Neuronal stem cell (in vitro differentiated cells): ENCODE measurements at regions not wholly inside any gene's neighbourhood (a gene's known extent, or its start where the extent isn't known, plus 50 kb on each side); places are given as distances from the start of the nearest gene placed in this dataset.

Source experiments
- DNase-seq: peaks from one replicate; pipeline ENCODE4 v3.0.0-alpha.2; 2013; ENCODE audit warnings: low spot score
- H2AFZ ChIP-seq: one replicate; pipeline ENCODE4 v1.6.1; 2013; ENCODE audit warnings: mild to moderate bottlenecking, low read length, inconsistent platforms
- H2AK5ac ChIP-seq: 2 replicates; pipeline ENCODE4 v1.6.1; 2013; ENCODE audit warnings: low read depth, mild to moderate bottlenecking, inconsistent platforms, low read length, moderate library complexity, mixed read lengths
- H2BK120ac ChIP-seq: 2 replicates; pipeline ENCODE4 v1.6.1; 2013; ENCODE audit warnings: low read depth, mild to moderate bottlenecking, inconsistent platforms, low read length, moderate library complexity, mixed read lengths
- H2BK12ac ChIP-seq: one replicate; pipeline ENCODE4 v1.6.1; 2013; ENCODE audit warnings: low read length, inconsistent platforms
- H2BK15ac ChIP-seq: 2 replicates; pipeline ENCODE4 v1.6.1; 2013; ENCODE audit warnings: mild to moderate bottlenecking, low read length, inconsistent platforms, mixed read lengths
- H2BK5ac ChIP-seq: one replicate; pipeline ENCODE4 v1.6.1; 2013; ENCODE audit warnings: inconsistent platforms, mild to moderate bottlenecking, low read length, moderate library complexity
- H3K14ac ChIP-seq: one replicate; pipeline ENCODE4 v1.6.1; 2013; ENCODE audit warnings: low read length, inconsistent platforms
- H3K18ac ChIP-seq: 2 replicates; pipeline ENCODE4 v1.6.1; 2013; ENCODE audit warnings: low read length, inconsistent platforms
- H3K23ac ChIP-seq: 2 replicates; pipeline ENCODE4 v1.6.1; 2013; ENCODE audit warnings: low read depth, mild to moderate bottlenecking, mixed read lengths, low read length, inconsistent platforms; ENCODE audit not compliant: poor library complexity
- H3K27ac ChIP-seq: replicated peaks from 3 replicates; pipeline ENCODE4 v1.5.1; 2013; ENCODE audit warnings: low read length, inconsistent platforms
- H3K27me3 ChIP-seq, 3 experiments: 2 replicates each; pipeline ENCODE4 v1.6.1; 2013; ENCODE audit warnings: low read length in 3 of 3, mild to moderate bottlenecking in 2 of 3, inconsistent platforms in 1 of 3, low read depth in 1 of 3, mixed read lengths in 1 of 3, moderate library complexity in 1 of 3; ENCODE audit not compliant: control insufficient read depth in 3 of 3, insufficient read depth in 3 of 3
- H3K36me3 ChIP-seq, 2 donors: replicated peaks in 1 of 2; 2 replicates each; pipeline ENCODE4 v1.6.1; 2013; ENCODE audit warnings: low read length in 2 of 2; ENCODE audit not compliant: control insufficient read depth in 2 of 2, insufficient read depth in 2 of 2
- H3K4ac ChIP-seq: 2 replicates; pipeline ENCODE4 v1.6.1; 2013; ENCODE audit warnings: inconsistent platforms, mild to moderate bottlenecking, low read length, moderate library complexity
- H3K4me1 ChIP-seq, 2 donors: 1 replicate in 1 of 2; 2 replicates in 1 of 2; pipeline ENCODE4 v1.6.1; 2013; ENCODE audit warnings: low read length in 2 of 2, low read depth in 1 of 2; ENCODE audit not compliant: control insufficient read depth in 2 of 2, insufficient read depth in 1 of 2
- H3K4me2 ChIP-seq: one replicate; pipeline ENCODE4 v1.6.1; 2013; ENCODE audit warnings: mild to moderate bottlenecking, low read length, inconsistent platforms; ENCODE audit not compliant: insufficient read depth, poor library complexity, severe bottlenecking
- H3K4me3 ChIP-seq, 2 donors: 2 replicates each; pipeline ENCODE4 v1.5.1; 2013; ENCODE audit warnings: low read length in 2 of 2, mild to moderate bottlenecking in 2 of 2, inconsistent platforms in 1 of 2, moderate library complexity in 1 of 2
- H3K79me1 ChIP-seq: one replicate; pipeline ENCODE4 v1.6.1; 2013; ENCODE audit warnings: low read depth, mild to moderate bottlenecking, inconsistent platforms, low read length, moderate library complexity
- H3K9ac ChIP-seq: one replicate; pipeline ENCODE4 v1.6.1; 2013; ENCODE audit warnings: mild to moderate bottlenecking, low read depth, low read length, inconsistent platforms; ENCODE audit not compliant: poor library complexity
- H3K9me3 ChIP-seq, 2 donors: replicated peaks in 1 of 2; 2 replicates each; pipeline versions ENCODE3 to v1.6.1; 2013; ENCODE audit warnings: low read length in 2 of 2, mild to moderate bottlenecking in 2 of 2, inconsistent platforms in 1 of 2, low read depth in 1 of 2, mixed read lengths in 1 of 2, moderate library complexity in 1 of 2; ENCODE audit not compliant: control insufficient read depth in 2 of 2, insufficient read depth in 1 of 2
- H4K8ac ChIP-seq: one replicate; pipeline ENCODE4 v1.6.1; 2013; ENCODE audit warnings: low read depth, mild to moderate bottlenecking, inconsistent platforms, low read length, moderate library complexity
- H4K91ac ChIP-seq: one replicate; pipeline ENCODE4 v1.6.1; 2013; ENCODE audit warnings: low read length, low read depth, mild to moderate bottlenecking, inconsistent platforms; ENCODE audit not compliant: poor library complexity
- WGBS, 2 donors: extraction: QIAGEN DNeasy Blood & Tissue Kit; methylation state at CpG; one replicate each; pipeline ENCODE4 v1.1.7; 2013; ENCODE audit warnings: missing lambda C conversion rate in 2 of 2, mixed read lengths in 1 of 2; ENCODE audit not compliant: insufficient read length in 2 of 2, insufficient replicate concordance in 1 of 2; ENCODE audit errors: extremely low coverage in 2 of 2; 5-methylcytosine and 5-hydroxymethylcytosine counted together

DNA sequence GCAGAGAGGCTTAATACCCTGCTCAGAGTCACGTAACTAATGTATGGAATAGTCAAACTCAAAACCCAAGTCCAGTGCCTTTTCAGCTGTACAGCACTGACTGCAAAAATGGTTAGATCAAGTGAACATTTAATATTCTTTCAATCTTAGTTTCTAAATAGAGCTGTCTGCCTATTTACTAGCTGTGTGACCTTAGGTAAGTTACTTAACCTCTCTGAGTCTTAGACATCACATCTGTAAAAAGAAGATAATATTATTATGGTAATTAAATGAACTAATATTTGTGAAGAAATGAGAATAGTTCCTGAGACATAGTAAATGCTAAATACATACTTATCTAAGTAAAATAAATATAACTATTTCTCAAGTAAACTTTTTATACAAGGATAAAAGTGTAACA lies 235.5 kb downstream of the SAMD5 start:
- Histone ChIP-seq H3K14ac (no peak overlapping the region), H3K18ac (no peak overlapping the region), H3K36me3 (no peaks in the 10 kb centered on the region), H2AFZ (no peak overlapping the region), H3K79me1 (no peaks in the 10 kb centered on the region), H3K4me2 (no peak overlapping the region), H3K27ac (no peak overlapping the region), H2BK5ac (no peak overlapping the region), H2BK120ac (no peak overlapping the region), H3K23ac (no peak overlapping the region), H3K4me1 (no peaks in the 10 kb centered on the region), H4K91ac (no peak overlapping the region), H2BK15ac (no peak overlapping the region), H2AK5ac (no peak overlapping the region), H3K9ac (no peak overlapping the region), H3K27me3 (no peaks in the 10 kb centered on the region), H4K8ac (no peak overlapping the region), H3K4ac (no peak overlapping the region), H3K4me3 (no peak overlapping the region), H3K9me3 (no peaks in the 10 kb centered on the region), H2BK12ac (no peak overlapping the region)
- no CpG with 5 or more reads among the region's 1 CpG for WGBS, 2 donors
- no peak for DNase-seq

GRCh38 chr6:147749331-147749730 lies 240.8 kb downstream of the SAMD5 start:
- Histone ChIP-seq H4K91ac (no peak overlapping the region), H2BK12ac (no peak overlapping the region), H3K18ac (no peak overlapping the region), H3K4me2 (no peak overlapping the region), H3K9ac (no peak overlapping the region), H3K14ac (no peak overlapping the region), H3K23ac (no peak overlapping the region), H3K27me3 (no peaks in the 10 kb centered on the region), H2AFZ (no peak overlapping the region), H2AK5ac (no peak overlapping the region), H3K4me1 (no peaks in the 10 kb centered on the region), H2BK5ac (no peak overlapping the region), H3K79me1 (no peaks in the 10 kb centered on the region), H3K27ac (no peak overlapping the region), H2BK120ac (no peak overlapping the region), H3K4me3 (no peak overlapping the region), H3K9me3 (no peaks in the 10 kb centered on the region), H3K4ac (no peak overlapping the region), H3K36me3 (no peaks in the 10 kb centered on the region), H2BK15ac (no peak overlapping the region), H4K8ac (no peak overlapping the region)
- WGBS, 2 donors, result no CpG with 5 or more reads among the region's 5 CpGs
- no peak for DNase-seq

DNA sequence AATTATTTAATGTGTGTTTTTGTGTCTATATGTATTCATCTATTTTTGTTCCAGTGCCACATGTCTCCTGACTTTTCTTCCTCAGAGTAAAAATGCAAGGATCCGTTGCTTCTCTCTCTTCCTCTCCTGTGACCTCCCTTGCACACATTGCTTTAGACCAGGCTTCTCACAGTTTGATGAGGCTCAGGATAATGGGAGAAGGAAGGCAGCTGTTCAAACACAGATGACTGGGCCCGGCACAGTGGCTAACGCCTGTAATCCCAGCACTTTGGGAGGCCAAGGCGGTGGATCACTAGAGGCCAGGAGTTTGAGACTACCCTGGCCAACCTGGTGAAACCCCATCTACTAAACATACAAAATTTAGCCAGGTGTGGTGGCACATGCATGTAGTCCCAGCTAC lies 241.9 kb downstream of the SAMD5 start:
- Histone ChIP-seq H2AK5ac (no peak overlapping the region), H3K27ac (no peak overlapping the region), H2BK12ac (no peak overlapping the region), H2BK15ac (no peak overlapping the region), H3K4me1 (no peaks in the 10 kb centered on the region), H3K18ac (no peak overlapping the region), H3K14ac (no peak overlapping the region), H4K91ac (no peak overlapping the region), H3K79me1 (no peaks in the 10 kb centered on the region), H3K4ac (no peak overlapping the region), H2BK5ac (no peak overlapping the region), H3K9me3 (no peaks in the 10 kb centered on the region), H3K36me3 (no peaks in the 10 kb centered on the region), H3K9ac (no peak overlapping the region), H3K27me3 (no peaks in the 10 kb centered on the region), H3K4me2 (no peak overlapping the region), H2AFZ (no peak overlapping the region), H4K8ac (no peak overlapping the region), H3K4me3 (no peak overlapping the region), H2BK120ac (no peak overlapping the region), H3K23ac (no peak overlapping the region)
- DNase-seq, result no peak
- WGBS, 2 donors, result no CpG with 5 or more reads among the region's 4 CpGs

- Histone ChIP-seq H3K4me3 (no peak overlapping the region), H2BK5ac (no peak overlapping the region), H2BK120ac (no peak overlapping the region), H3K79me1 (no peaks in the 10 kb centered on the region), H3K9ac (no peak overlapping the region), H3K18ac (no peak overlapping the region), H3K9me3 (no peaks in the 10 kb centered on the region), H3K36me3 (no peaks in the 10 kb centered on the region), H2BK12ac (no peak overlapping the region), H3K27me3 (no peaks in the 10 kb centered on the region), H4K8ac (no peak overlapping the region), H4K91ac (no peak overlapping the region), H3K4me2 (no peak overlapping the region), H3K23ac (no peak overlapping the region), H2AK5ac (no peak overlapping the region), H3K14ac (no peak overlapping the region), H3K4me1 (no peaks in the 10 kb centered on the region), H3K27ac (no peak overlapping the region), H2AFZ (no peak overlapping the region), H3K4ac (no peak overlapping the region), H2BK15ac (no peak overlapping the region)
- no CpG with 5 or more reads among the region's 6 CpGs for WGBS, 2 donors
- no peak for DNase-seq
Measured at GRCh38 chr6:147751232-147751631, 242.7 kb downstream of the SAMD5 start.
